ENCODE measurements at regions not wholly inside any gene's neighbourhood (a gene's known extent, or its start where the extent isn't known, plus 50 kb on each side); places are given as distances from the start of the nearest gene placed in this dataset.

GRCh38 chr12:59066445-59066844 lies 146.1 kb upstream of the LRIG3 start:
- TF ChIP-seq CTCF (conservative IDR thresholded peaks at IDR 0.05; ENCODE audit: low read length), result no peak
- TF ChIP-seq EZH2phosphoT487 (IDR thresholded peaks at IDR 0.05; ENCODE audit: borderline replicate concordance, low read depth, low read length), result no peak
